ENCODE measurements at regions not wholly inside any gene's neighbourhood (a gene's known extent, or its start where the extent isn't known, plus 50 kb on each side); places are given as distances from the start of the nearest gene placed in this dataset.

DNA sequence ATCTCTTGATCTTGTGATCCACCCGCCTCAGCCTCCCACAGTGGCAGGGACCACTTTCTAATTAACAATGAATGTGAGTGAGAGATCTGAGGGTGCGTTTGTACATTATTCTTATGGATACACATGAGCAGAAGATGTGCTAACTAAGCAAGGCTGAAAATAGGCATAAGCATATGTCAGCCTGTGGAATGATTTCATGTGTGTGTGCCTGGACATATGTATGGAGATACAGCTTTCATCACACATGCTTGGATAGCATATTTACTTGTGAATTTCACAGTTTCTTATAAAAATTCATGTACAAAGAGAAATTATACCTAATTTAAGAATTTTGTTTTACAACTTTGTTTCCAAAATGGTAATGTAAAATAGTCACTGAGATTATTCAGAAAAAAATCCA, 565.6 kb downstream of the MTRR start:
- TF ChIP-seq, protein P1, sequence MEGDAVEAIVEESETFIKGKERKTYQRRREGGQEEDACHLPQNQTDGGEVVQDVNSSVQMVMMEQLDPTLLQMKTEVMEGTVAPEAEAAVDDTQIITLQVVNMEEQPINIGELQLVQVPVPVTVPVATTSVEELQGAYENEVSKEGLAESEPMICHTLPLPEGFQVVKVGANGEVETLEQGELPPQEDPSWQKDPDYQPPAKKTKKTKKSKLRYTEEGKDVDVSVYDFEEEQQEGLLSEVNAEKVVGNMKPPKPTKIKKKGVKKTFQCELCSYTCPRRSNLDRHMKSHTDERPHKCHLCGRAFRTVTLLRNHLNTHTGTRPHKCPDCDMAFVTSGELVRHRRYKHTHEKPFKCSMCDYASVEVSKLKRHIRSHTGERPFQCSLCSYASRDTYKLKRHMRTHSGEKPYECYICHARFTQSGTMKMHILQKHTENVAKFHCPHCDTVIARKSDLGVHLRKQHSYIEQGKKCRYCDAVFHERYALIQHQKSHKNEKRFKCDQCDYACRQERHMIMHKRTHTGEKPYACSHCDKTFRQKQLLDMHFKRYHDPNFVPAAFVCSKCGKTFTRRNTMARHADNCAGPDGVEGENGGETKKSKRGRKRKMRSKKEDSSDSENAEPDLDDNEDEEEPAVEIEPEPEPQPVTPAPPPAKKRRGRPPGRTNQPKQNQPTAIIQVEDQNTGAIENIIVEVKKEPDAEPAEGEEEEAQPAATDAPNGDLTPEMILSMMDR (IDR thresholded peaks at IDR 0.05) = no peak
- TF ChIP-seq POLR2AphosphoS5 (IDR thresholded peaks at IDR 0.05) (no peak), POLR2A (IDR thresholded peaks at IDR 0.05) (no peak), EP300 (IDR thresholded peaks at IDR 0.05) (no peak)
